ENCODE measurements at regions not wholly inside any gene's neighbourhood (a gene's known extent, or its start where the extent isn't known, plus 50 kb on each side); places are given as distances from the start of the nearest gene placed in this dataset.

- no peaks in the 10 kb centered on the region; the same call in 1 of the 2 replicates for H3K9me2 ChIP-seq (ENCODE audit: insufficient read depth)
- no peaks in the 10 kb centered on the region for H3K79me2 ChIP-seq (ENCODE audit: insufficient read depth, low read length)
- peaks cover 0 to 3% of the 10 kb centered on the region in 2 experiments; a peak in 1 of 4 replicates for H3K4me1 ChIP-seq (ENCODE audit: control insufficient read depth in 1 of 2, insufficient read depth in 2 of 2, low read length in 2 of 2)
- RAD21 ChIA-PET (ENCODE audit: low non-redundant PET in 1 of 2, low total read pairs in 2 of 2, uncharacterized antibody in 2 of 2, unreplicated experiment in 2 of 2): no interaction called here
- H3K4me2 ChIP-seq (ENCODE audit: low read length): no peak overlapping the region
- no peak for TF ChIP-seq ZFX (IDR thresholded peaks at IDR 0.05)
- TF ChIP-seq POLR2AphosphoS5 (IDR thresholded peaks at IDR 0.05; ENCODE audit: low read depth, low read length): no peak
- H3K36me3 ChIP-seq (ENCODE audit: control insufficient read depth in 1 of 2, insufficient read depth in 2 of 2, low read length in 2 of 2): no peaks in the 10 kb centered on the region
- no peak for DNase-seq (ENCODE audit: low read depth, low spot score)
- POLR2A ChIA-PET: no interaction called here
- intact Hi-C loops (cut with micrococcal nuclease): no loop called here
- H3K4me3 ChIP-seq (replicated peaks in 1 of 2; ENCODE audit: low read depth in 1 of 2, low read length in 2 of 2): no peak overlapping the region
- no peak overlapping the region for H3K27ac ChIP-seq (ENCODE audit: low read depth, low read length)
- no TSS peak for BruUV-seq (replicated peaks)
- H3K27me3 ChIP-seq (ENCODE audit: insufficient read depth, low read length): no peaks in the 10 kb centered on the region
- ATAC-seq: no peak
- no peak overlapping the region for H3K9ac ChIP-seq (ENCODE audit: low read length)
- CTCF ChIA-PET: no interaction called here
- H3K9me3 ChIP-seq (ENCODE audit: control insufficient read depth in 1 of 2, insufficient read depth in 1 of 2, low read depth in 1 of 2, low read length in 2 of 2): no peaks in the 10 kb centered on the region
- no peak overlapping the region for H2AFZ ChIP-seq (ENCODE audit: low read depth, low read length, poor library complexity, severe bottlenecking)
- no peaks in the 10 kb centered on the region for H4K20me1 ChIP-seq (ENCODE audit: insufficient read depth)
Observed at GRCh38 chr4:10765386-10765785, 80.8 kb upstream of the CLNK start.

GRCh38 chr4:10762561-10762960, 78.0 kb upstream of the CLNK start:
- ChIA-PET POLR2A (no interaction called here), RAD21 (ENCODE audit: low non-redundant PET in 1 of 2, low total read pairs in 2 of 2, uncharacterized antibody in 2 of 2, unreplicated experiment in 2 of 2) (no interaction called here), CTCF (no interaction called here)
- Histone ChIP-seq H3K4me3 (replicated peaks in 1 of 2; ENCODE audit: low read depth in 1 of 2, low read length in 2 of 2) (no peak overlapping the region), H3K4me2 (ENCODE audit: low read length) (no peak overlapping the region), H3K4me1 (ENCODE audit: control insufficient read depth in 1 of 2, insufficient read depth in 2 of 2, low read length in 2 of 2) (peaks cover 0 to 3% of the 10 kb centered on the region in 2 experiments; a peak in 1 of 4 replicates), H2AFZ (ENCODE audit: low read depth, low read length, poor library complexity, severe bottlenecking) (no peak overlapping the region), H3K27ac (ENCODE audit: low read depth, low read length) (no peak overlapping the region), H4K20me1 (ENCODE audit: insufficient read depth) (no peaks in the 10 kb centered on the region), H3K79me2 (ENCODE audit: insufficient read depth, low read length) (no peaks in the 10 kb centered on the region), H3K9me3 (ENCODE audit: control insufficient read depth in 1 of 2, insufficient read depth in 1 of 2, low read depth in 1 of 2, low read length in 2 of 2) (no peaks in the 10 kb centered on the region), H3K27me3 (ENCODE audit: insufficient read depth, low read length) (no peaks in the 10 kb centered on the region), H3K9me2 (ENCODE audit: insufficient read depth) (no peaks in the 10 kb centered on the region; the same call in 1 of the 2 replicates), H3K36me3 (ENCODE audit: control insufficient read depth in 1 of 2, insufficient read depth in 2 of 2, low read length in 2 of 2) (no peaks in the 10 kb centered on the region), H3K9ac (ENCODE audit: low read length) (no peak overlapping the region)
- no TSS peak for BruUV-seq (replicated peaks)
- no peak for DNase-seq (ENCODE audit: low read depth, low spot score)
- no peak for ATAC-seq
- intact Hi-C loops (cut with micrococcal nuclease): no loop called here
- 0 out of 2 replicates have a peak, but pooled peaks have one; percentile 4 for TF ChIP-seq MAX (IDR thresholded peaks at IDR 0.05)
- TF ChIP-seq EZH2phosphoT487 (IDR thresholded peaks at IDR 0.05; ENCODE audit: borderline replicate concordance): no peak
